Testis (tissue), 2 donors: ENCODE measurements at regions not wholly inside any gene's neighbourhood (a gene's known extent, or its start where the extent isn't known, plus 50 kb on each side); places are given as distances from the start of the nearest gene placed in this dataset.

Experiments
- DNase-seq: peaks from one replicate; pipeline ENCODE4 v3.0.0-alpha.2; 2019
- H3K27ac ChIP-seq, 2 donors: fragments of 200-600 bp; sonication (generic); one replicate each; pipeline ENCODE4 v1.5.1; 2019
- H3K27me3 ChIP-seq: fragments of 200-600 bp; sonication (generic); one replicate; pipeline ENCODE4 v1.5.1; 2019
- H3K36me3 ChIP-seq: fragments of 200-600 bp; sonication (generic); one replicate; pipeline ENCODE4 v1.5.1; 2017; ENCODE audit warnings: low read depth; ENCODE audit errors: missing control alignments
- H3K4me1 ChIP-seq: fragments of 200-600 bp; sonication (generic); one replicate; pipeline ENCODE4 v1.5.1; 2019
- H3K4me3 ChIP-seq, 2 donors: fragments of 200-600 bp; sonication (generic); one replicate each; pipeline ENCODE4 v1.5.1; 2017 to 2019
- H3K9me3 ChIP-seq: fragments of 200-600 bp; sonication (generic); one replicate; pipeline ENCODE4 v1.5.1; 2017
- POLR2A ChIP-seq: fragments of 450-650 bp; IDR thresholded peaks from one replicate; pipeline ENCODE4 v1.6.1; 2017; ENCODE audit warnings: antibody characterized with exemption, mild to moderate bottlenecking, moderate library complexity
- WGBS, 2 donors: methylation state at CpG; one replicate each; pipeline ENCODE4 v1.1.5; 2018; 5-methylcytosine and 5-hydroxymethylcytosine counted together
- intact Hi-C: fragments of 100-400 bp; cut with DNase I; formaldehyde crosslinking; loops from one replicate; pipeline ENCODE4 v1.15.1; 2023; ENCODE audit warnings: low total_unique reads
- TF ChIP-seq, protein P1 (sequence below), 3 experiments: fragments of 450-650 bp in 2 of 3; fragments of 200-600 bp in 1 of 3; sonication (generic) in 1 of 3; IDR thresholded peaks; one replicate each; pipeline ENCODE4 v1.5.1; 2016 to 2019; ENCODE audit warnings: antibody characterized with exemption in 3 of 3, mild to moderate bottlenecking in 2 of 3, moderate library complexity in 1 of 3

GRCh38 chr9:108053555-108054061 is 564.0 kb upstream of the KLF4 start:
- Histone ChIP-seq H3K27ac (peak overlapping the region in 1 of 2 donors; percentile 20), H3K36me3 (no peaks in the 10 kb centered on the region), H3K9me3 (no peaks in the 10 kb centered on the region), H3K4me3 (no peak overlapping the region), H3K4me1 (peaks cover 14% of the 10 kb centered on the region), H3K27me3 (no peaks in the 10 kb centered on the region)
- WGBS, 2 donors: 29 to 37% methylated on average over 11 to 12 of the region's 12 CpGs
- intact Hi-C loops: no loop called here
- TF ChIP-seq POLR2A: no peak
- TF ChIP-seq, protein P1, sequence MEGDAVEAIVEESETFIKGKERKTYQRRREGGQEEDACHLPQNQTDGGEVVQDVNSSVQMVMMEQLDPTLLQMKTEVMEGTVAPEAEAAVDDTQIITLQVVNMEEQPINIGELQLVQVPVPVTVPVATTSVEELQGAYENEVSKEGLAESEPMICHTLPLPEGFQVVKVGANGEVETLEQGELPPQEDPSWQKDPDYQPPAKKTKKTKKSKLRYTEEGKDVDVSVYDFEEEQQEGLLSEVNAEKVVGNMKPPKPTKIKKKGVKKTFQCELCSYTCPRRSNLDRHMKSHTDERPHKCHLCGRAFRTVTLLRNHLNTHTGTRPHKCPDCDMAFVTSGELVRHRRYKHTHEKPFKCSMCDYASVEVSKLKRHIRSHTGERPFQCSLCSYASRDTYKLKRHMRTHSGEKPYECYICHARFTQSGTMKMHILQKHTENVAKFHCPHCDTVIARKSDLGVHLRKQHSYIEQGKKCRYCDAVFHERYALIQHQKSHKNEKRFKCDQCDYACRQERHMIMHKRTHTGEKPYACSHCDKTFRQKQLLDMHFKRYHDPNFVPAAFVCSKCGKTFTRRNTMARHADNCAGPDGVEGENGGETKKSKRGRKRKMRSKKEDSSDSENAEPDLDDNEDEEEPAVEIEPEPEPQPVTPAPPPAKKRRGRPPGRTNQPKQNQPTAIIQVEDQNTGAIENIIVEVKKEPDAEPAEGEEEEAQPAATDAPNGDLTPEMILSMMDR (IDR thresholded peaks at IDR 0.05): no peak
- DNase-seq: peak; percentile 80

DNA sequence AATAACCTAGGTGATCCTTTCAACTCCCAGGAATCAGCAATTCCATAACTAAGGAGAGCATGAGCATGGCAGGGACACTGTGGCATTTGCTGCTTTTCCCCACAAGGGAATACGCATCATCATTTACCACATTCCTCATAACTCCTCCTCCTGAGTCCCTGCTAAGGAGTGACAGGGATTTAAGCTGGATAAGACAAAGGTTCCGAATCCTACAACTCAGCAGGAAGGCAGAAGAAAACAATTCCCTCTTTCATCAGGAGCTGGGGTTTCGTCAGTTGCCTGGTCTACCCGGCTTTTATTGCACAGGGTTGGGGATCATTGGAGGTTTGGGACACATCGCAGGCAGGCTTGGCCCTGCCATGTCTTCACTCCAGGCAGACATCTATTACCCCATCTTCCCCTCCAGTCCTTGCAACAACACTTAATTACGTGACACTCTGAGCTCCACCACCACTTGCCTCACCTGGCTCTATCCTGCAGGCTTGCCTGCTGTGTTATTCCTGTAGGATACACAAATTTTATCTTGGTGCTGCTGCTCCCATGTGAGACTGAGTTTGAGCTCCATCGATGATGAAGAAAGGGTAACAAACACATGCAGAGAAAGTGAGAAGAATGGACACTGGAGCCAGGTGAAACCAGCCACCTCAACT is 563.0 kb upstream of the KLF4 start:
- 91 to 95% methylated on average over 7 of the region's 7 CpGs for WGBS, 2 donors
- Histone ChIP-seq H3K4me3 (no peak overlapping the region), H3K27ac (no peak overlapping the region), H3K4me1 (peaks cover 14% of the 10 kb centered on the region), H3K9me3 (no peaks in the 10 kb centered on the region), H3K36me3 (no peaks in the 10 kb centered on the region), H3K27me3 (no peaks in the 10 kb centered on the region)
- no peak for DNase-seq
- intact Hi-C loops: no loop called here
- TF ChIP-seq, protein P1 (IDR thresholded peaks at IDR 0.05): no peak
- TF ChIP-seq POLR2A: no peak

DNA sequence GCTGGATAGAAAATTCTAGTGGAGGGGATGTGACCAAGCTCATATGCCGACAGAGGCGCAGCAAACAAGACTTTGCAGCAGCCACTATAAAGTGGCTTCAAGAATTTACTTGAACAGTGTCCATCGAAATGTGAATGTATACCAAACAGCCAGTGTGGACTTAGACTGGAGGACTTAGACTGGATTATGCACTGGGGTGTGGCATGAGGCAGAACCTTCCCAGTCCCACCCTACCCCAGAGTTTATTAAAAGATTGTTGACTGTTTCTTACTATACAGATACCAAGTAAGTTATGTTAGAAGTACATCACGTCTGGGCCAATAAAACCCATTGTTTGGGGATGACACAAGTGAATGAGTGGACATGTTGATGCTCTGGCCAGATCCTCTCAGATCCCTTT is 561.3 kb upstream of the KLF4 start:
- H3K36me3 ChIP-seq: no peaks in the 10 kb centered on the region
- no peak overlapping the region for H3K27ac ChIP-seq
- H3K4me3 ChIP-seq: no peak overlapping the region
- 92 to 100% methylated on average over 4 of the region's 4 CpGs for WGBS, 2 donors
- TF ChIP-seq, protein P1 (IDR thresholded peaks at IDR 0.05): no peak
- TF ChIP-seq POLR2A: no peak
- no peak for DNase-seq
- intact Hi-C loops: no loop called here
- H3K4me1 ChIP-seq: peaks cover 14% of the 10 kb centered on the region
- no peaks in the 10 kb centered on the region for H3K27me3 ChIP-seq
- no peaks in the 10 kb centered on the region for H3K9me3 ChIP-seq

DNA sequence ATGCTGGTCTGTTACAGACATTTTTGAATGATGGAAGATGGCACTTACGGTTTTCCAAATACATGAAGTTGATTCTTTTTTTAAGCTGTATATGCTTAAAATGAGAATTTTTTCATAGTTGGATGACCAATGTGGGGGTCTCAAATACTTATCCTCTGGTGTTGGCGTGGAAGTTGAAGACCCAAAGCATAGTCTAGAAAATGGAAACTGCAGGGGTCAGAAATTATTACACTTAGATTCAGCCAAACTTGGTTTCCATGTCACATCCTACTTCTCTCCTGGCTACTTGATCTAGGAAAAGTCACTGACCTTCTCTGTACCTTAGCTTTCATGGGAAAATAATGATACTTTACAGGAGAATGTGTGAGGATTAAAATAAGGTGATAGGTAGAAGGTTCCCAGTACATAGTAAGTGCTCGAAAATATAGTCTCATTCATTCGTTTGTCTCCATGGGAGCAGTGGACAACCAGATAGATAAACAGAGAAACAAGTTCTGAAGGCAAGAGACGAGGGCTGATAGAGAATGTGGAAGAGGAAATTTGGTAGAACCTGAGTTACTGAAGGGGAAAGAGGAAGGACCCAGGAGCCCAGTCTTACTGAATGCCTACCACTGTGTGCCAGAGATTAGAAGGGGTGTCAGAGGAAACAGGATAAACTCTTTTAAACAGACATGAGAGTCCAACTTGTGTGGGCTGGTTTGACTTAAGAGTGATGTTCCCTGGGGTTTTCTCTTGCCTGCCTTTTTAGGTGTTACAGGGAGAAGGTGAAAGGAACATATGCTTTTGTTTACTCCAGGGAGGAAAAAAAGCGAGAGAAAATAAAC is 560.3 kb upstream of the KLF4 start:
- no peaks in the 10 kb centered on the region for H3K9me3 ChIP-seq
- no peak for DNase-seq
- no peak overlapping the region for H3K27ac ChIP-seq
- H3K4me1 ChIP-seq: peaks cover 14% of the 10 kb centered on the region
- H3K4me3 ChIP-seq: no peak overlapping the region
- intact Hi-C loops: no loop called here
- WGBS, 2 donors: 87 to 91% methylated on average over 6 of the region's 6 CpGs
- no peaks in the 10 kb centered on the region for H3K27me3 ChIP-seq
- no peak for TF ChIP-seq POLR2A
- TF ChIP-seq, protein P1 (IDR thresholded peaks at IDR 0.05): no peak
- no peaks in the 10 kb centered on the region for H3K36me3 ChIP-seq
